B cell (primary cell): ENCODE measurements at regions not wholly inside any gene's neighbourhood (a gene's known extent, or its start where the extent isn't known, plus 50 kb on each side); places are given as distances from the start of the nearest gene placed in this dataset.

Source experiments
- EZH2 ChIP-seq: IDR thresholded peaks from 2 replicates; pipeline ENCODE4 v1.6.1; 2012; ENCODE audit warnings: borderline replicate concordance, low read depth, mild to moderate bottlenecking, moderate library complexity, low read length; ENCODE audit not compliant: insufficient read depth, poor library complexity, severe bottlenecking
- TF ChIP-seq, protein P1 (sequence below): fragments of 200-600 bp; IDR thresholded peaks from one replicate; pipeline ENCODE4 v1.8.0; 2022; ENCODE audit warnings: antibody characterized with exemption, mild to moderate bottlenecking

DNA sequence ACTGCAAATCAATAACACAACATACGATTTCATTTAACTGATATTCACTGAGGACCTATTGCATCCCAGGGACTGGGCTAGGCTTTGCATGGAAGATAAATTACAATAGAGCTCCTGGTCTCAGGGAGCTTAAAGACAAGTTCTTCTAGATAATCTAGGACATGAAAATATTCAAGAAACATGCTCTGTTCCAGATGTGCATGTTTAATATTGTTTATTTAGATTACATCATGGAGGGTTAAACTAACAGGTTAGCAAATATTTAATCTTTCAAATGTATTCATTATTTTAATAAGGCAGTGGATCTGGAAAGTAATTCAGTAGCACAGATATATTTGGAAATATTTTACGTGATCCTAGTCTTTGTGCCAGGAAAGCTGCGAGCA is 2430.3 kb downstream of the PCDH7 start:
- TF ChIP-seq, protein P1, sequence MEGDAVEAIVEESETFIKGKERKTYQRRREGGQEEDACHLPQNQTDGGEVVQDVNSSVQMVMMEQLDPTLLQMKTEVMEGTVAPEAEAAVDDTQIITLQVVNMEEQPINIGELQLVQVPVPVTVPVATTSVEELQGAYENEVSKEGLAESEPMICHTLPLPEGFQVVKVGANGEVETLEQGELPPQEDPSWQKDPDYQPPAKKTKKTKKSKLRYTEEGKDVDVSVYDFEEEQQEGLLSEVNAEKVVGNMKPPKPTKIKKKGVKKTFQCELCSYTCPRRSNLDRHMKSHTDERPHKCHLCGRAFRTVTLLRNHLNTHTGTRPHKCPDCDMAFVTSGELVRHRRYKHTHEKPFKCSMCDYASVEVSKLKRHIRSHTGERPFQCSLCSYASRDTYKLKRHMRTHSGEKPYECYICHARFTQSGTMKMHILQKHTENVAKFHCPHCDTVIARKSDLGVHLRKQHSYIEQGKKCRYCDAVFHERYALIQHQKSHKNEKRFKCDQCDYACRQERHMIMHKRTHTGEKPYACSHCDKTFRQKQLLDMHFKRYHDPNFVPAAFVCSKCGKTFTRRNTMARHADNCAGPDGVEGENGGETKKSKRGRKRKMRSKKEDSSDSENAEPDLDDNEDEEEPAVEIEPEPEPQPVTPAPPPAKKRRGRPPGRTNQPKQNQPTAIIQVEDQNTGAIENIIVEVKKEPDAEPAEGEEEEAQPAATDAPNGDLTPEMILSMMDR: no peak
- TF ChIP-seq EZH2: no peak
